22Rv1 (cell line): ENCODE measurements at regions not wholly inside any gene's neighbourhood (a gene's known extent, or its start where the extent isn't known, plus 50 kb on each side); places are given as distances from the start of the nearest gene placed in this dataset.

Experiments used
- CTCF ChIP-seq: fragments of 450-650 bp; IDR thresholded peaks from 2 replicates; pipeline ENCODE4 v1.5.1; 2017; ENCODE audit warnings: mild to moderate bottlenecking
- ZFX ChIP-seq: fragments of 450-650 bp; IDR thresholded peaks from 2 replicates; pipeline ENCODE4 v1.6.1; 2017; ENCODE audit warnings: antibody characterized with exemption, borderline replicate concordance

GRCh38 chr2:7849531-7849930 lies 832.3 kb upstream of the ID2 start:
- TF ChIP-seq CTCF (no peak), ZFX (no peak)
